Mucosa of descending colon (tissue), 3 donors: ENCODE measurements at regions not wholly inside any gene's neighbourhood (a gene's known extent, or its start where the extent isn't known, plus 50 kb on each side); places are given as distances from the start of the nearest gene placed in this dataset.

ENCODE experiments used
- ATAC-seq: fragments of 200-7000 bp; cut with Tn5 transposase; one replicate; pipeline ENCODE4 v1.9.1; 2020; ENCODE audit warnings: mild to moderate bottlenecking, moderate library complexity
- DNase-seq, 3 donors: peaks; one replicate each; pipeline ENCODE4 v3.0.0-alpha.2; 2020
- H3K36me3 ChIP-seq: fragments of 200-600 bp; one replicate; pipeline ENCODE4 v1.8.0; 2021; ENCODE audit warnings: low read depth, mild to moderate bottlenecking
- H3K4me1 ChIP-seq: fragments of 200-600 bp; one replicate; pipeline ENCODE4 v1.8.0; 2021; ENCODE audit warnings: low read depth, mild to moderate bottlenecking
- H3K4me3 ChIP-seq: fragments of 200-600 bp; one replicate; pipeline ENCODE4 v1.8.0; 2021; ENCODE audit warnings: mild to moderate bottlenecking
- H3K9me3 ChIP-seq: fragments of 200-600 bp; one replicate; pipeline ENCODE4 v1.8.0; 2021; ENCODE audit warnings: mild to moderate bottlenecking
- intact Hi-C, 2 donors: fragments of 100-400 bp; cut with DNase I in 1 of 2; cut with micrococcal nuclease in 1 of 2; formaldehyde crosslinking; loops; one replicate each; pipeline versions ENCODE4 v1.11.0 to v1.11.1; 2022; cut with DNase I, micrococcal nuclease
- TF ChIP-seq, protein P1 (sequence below): fragments of 200-600 bp; IDR thresholded peaks from one replicate; pipeline ENCODE4 v1.8.0; 2022; ENCODE audit warnings: antibody characterized with exemption, mild to moderate bottlenecking
- donor health status: DM: no; HTN: no; CAD: no; lungs with moderate emphysema.
- donor health status: DM: no; HTN: no; CAD: no.
- donor health status: DM: no; HTN: yes; CAD: no.

DNA sequence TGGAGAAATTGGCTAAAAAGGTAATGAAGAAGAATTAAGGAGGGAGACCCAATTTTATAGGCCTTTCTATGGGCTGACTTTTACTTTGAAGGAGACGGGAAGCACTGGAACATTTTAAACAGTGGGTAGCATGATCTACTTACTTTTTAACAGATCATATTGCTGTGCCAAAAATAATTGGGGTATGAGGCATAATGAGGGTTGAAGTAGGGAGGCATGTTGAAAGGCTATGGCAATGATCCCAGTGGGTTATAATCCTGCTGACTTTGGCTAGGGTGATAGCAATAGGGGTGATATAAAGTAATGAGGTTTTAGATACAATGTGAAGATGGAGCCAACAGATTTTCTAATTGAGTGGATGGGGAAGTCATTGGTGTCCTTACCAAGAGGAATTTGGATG is 73.2 kb downstream of the GPR37 start:
- no peak overlapping the region for H3K4me3 ChIP-seq
- DNase-seq (no peak), ATAC-seq (no peak)
- H3K9me3 ChIP-seq, result no peaks in the 10 kb centered on the region
- intact Hi-C loops, result no loop called here
- no peaks in the 10 kb centered on the region for H3K36me3 ChIP-seq
- TF ChIP-seq, protein P1, sequence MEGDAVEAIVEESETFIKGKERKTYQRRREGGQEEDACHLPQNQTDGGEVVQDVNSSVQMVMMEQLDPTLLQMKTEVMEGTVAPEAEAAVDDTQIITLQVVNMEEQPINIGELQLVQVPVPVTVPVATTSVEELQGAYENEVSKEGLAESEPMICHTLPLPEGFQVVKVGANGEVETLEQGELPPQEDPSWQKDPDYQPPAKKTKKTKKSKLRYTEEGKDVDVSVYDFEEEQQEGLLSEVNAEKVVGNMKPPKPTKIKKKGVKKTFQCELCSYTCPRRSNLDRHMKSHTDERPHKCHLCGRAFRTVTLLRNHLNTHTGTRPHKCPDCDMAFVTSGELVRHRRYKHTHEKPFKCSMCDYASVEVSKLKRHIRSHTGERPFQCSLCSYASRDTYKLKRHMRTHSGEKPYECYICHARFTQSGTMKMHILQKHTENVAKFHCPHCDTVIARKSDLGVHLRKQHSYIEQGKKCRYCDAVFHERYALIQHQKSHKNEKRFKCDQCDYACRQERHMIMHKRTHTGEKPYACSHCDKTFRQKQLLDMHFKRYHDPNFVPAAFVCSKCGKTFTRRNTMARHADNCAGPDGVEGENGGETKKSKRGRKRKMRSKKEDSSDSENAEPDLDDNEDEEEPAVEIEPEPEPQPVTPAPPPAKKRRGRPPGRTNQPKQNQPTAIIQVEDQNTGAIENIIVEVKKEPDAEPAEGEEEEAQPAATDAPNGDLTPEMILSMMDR, result no peak
- H3K4me1 ChIP-seq, result no peaks in the 10 kb centered on the region

GRCh38 chr7:124690840-124691239 is 74.8 kb downstream of the GPR37 start:
- intact Hi-C loops, result no loop called here
- H3K4me3 ChIP-seq, result no peak overlapping the region

DNA sequence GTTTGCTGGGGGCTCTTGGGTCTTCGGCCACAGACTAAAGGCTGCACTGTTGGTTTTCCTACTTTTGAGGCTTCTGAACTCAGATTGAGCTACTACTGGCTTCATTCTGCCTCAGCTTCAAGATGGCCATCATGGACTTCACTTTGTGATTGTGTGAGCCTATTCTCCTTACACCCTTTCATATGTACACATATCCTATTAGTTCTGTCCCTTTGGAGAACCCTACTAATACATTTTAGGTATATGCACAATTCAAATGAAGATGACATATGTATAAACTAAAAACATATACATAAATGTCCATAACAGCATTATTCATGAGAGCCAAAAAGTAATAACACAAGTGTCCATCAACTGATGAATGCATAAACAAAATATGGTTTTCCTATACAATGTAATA is 75.7 kb downstream of the GPR37 start:
- Histone ChIP-seq H3K4me3 (no peak overlapping the region), H3K36me3 (no peaks in the 10 kb centered on the region), H3K4me1 (no peaks in the 10 kb centered on the region), H3K9me3 (no peaks in the 10 kb centered on the region)
- ATAC-seq, result no peak
- TF ChIP-seq, protein P1, result no peak
- intact Hi-C loops, result no loop called here
- DNase-seq, result no peak

More at GRCh38 chr7:124690840-124691239, 74.8 kb downstream of the GPR37 start:
- no peaks in the 10 kb centered on the region for H3K36me3 ChIP-seq
- no peaks in the 10 kb centered on the region for H3K9me3 ChIP-seq
- DNase-seq, result no peak
- ATAC-seq, result no peak
- H3K4me1 ChIP-seq, result no peaks in the 10 kb centered on the region
- TF ChIP-seq, protein P1, result no peak

GRCh38 chr7:124689523-124689922 is 76.1 kb downstream of the GPR37 start:
- Histone ChIP-seq H3K4me1 (no peaks in the 10 kb centered on the region), H3K4me3 (no peak overlapping the region), H3K36me3 (no peaks in the 10 kb centered on the region), H3K9me3 (no peaks in the 10 kb centered on the region)
- ATAC-seq, result no peak
- no peak for DNase-seq
- intact Hi-C loops, result no loop called here
- TF ChIP-seq, protein P1, result no peak

- ATAC-seq (no peak), DNase-seq (no peak)
- TF ChIP-seq, protein P1, result no peak
- Histone ChIP-seq H3K4me1 (no peaks in the 10 kb centered on the region), H3K9me3 (no peaks in the 10 kb centered on the region), H3K4me3 (no peak overlapping the region), H3K36me3 (no peaks in the 10 kb centered on the region)
- intact Hi-C loops, result no loop called here
Observed at GRCh38 chr7:124688991-124689390, 76.6 kb downstream of the GPR37 start.

DNA sequence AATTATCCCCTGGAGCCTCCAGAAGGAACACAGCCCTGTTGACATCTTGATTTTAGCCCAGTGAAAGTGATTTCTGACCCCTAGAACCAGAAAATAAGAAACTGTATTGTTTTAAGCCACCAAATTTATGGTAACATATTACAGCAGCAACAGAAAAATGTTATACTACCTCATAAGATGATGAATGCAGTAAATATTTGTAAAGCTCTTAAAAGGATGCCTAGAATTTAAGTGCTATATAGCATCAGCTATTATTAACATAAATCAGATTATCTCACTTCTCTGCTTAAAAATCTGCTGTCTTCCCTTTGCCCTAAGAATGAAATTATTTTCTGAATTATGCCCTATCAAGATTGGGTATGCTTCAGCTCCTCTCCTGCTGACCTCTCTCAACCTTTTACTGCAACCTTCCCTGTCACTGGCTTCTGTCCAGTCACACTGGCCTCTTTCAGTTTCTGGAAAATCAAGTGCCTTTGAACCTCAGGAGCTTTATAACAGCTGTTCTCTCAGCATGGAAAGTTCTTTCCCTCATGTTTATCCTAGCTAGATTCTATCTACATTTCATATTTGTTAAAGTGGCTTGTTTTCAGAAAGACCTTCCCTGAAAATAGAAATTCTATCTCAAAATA is 78.9 kb downstream of the GPR37 start:
- Histone ChIP-seq H3K4me1 (no peaks in the 10 kb centered on the region), H3K36me3 (no peaks in the 10 kb centered on the region), H3K9me3 (no peaks in the 10 kb centered on the region), H3K4me3 (no peak overlapping the region)
- intact Hi-C loops, result no loop called here
- TF ChIP-seq, protein P1, result no peak
- no peak for ATAC-seq
- DNase-seq, result no peak
